ENCODE measurements at regions not wholly inside any gene's neighbourhood (a gene's known extent, or its start where the extent isn't known, plus 50 kb on each side); places are given as distances from the start of the nearest gene placed in this dataset.

GRCh38 chr10:37035853-37036252 lies 89.5 kb upstream of the ANKRD30A start (continued):
- TF ChIP-seq CTCF (IDR thresholded peaks at IDR 0.05; ENCODE audit: control extremely low read depth in 1 of 3, insufficient read depth in 1 of 3, low read depth in 1 of 3, low read length in 3 of 3) = no peak
- TF ChIP-seq BRCA1 (IDR thresholded peaks at IDR 0.05; ENCODE audit: low read depth, low read length) = no peak
- TF ChIP-seq SRF (IDR thresholded peaks at IDR 0.05; ENCODE audit: low read depth, low read length) = no peak
- no peak for TF ChIP-seq SP4 (IDR thresholded peaks at IDR 0.05; ENCODE audit: low read length)
- no peak for TF ChIP-seq BACH1 (IDR thresholded peaks at IDR 0.05; ENCODE audit: low read length)
- no peak for TF ChIP-seq RFX5 (IDR thresholded peaks at IDR 0.05; ENCODE audit: borderline replicate concordance, low read depth, low read length)
